RWPE2 (cell line): ENCODE measurements at regions not wholly inside any gene's neighbourhood (a gene's known extent, or its start where the extent isn't known, plus 50 kb on each side); places are given as distances from the start of the nearest gene placed in this dataset.

ENCODE experiments used
- ATAC-seq: fragments of 200-7000 bp; cut with Tn5 transposase; 3 replicates; pipeline ENCODE4 v1.9.1; 2021; ENCODE audit warnings: low read depth
- DNase-seq: peaks from one replicate; pipeline ENCODE4 v3.0.0-alpha.2; 2020; ENCODE audit warnings: low spot score
- H3K27ac ChIP-seq: fragments of 450-650 bp; 2 replicates; pipeline ENCODE4 v1.5.1; 2017; ENCODE audit warnings: mild to moderate bottlenecking; ENCODE audit not compliant: poor library complexity, severe bottlenecking
- H3K27me3 ChIP-seq: fragments of 250-450 bp; sonication (Bioruptor Pico); 2 replicates; pipeline ENCODE4 v1.5.1; 2021; ENCODE audit warnings: mild to moderate bottlenecking, moderate library complexity; ENCODE audit not compliant: insufficient read depth, poor library complexity, severe bottlenecking
- H3K36me3 ChIP-seq: fragments of 250-450 bp; sonication (Bioruptor Pico); 2 replicates; pipeline ENCODE4 v1.5.1; 2020; ENCODE audit warnings: low read depth, mild to moderate bottlenecking, moderate library complexity
- H3K4me1 ChIP-seq: fragments of 250-450 bp; sonication (Bioruptor Pico); 2 replicates; pipeline ENCODE4 v1.5.1; 2021; ENCODE audit warnings: mild to moderate bottlenecking, moderate library complexity; ENCODE audit not compliant: insufficient read depth, poor library complexity, severe bottlenecking
- H3K4me3 ChIP-seq: fragments of 250-450 bp; sonication (Bioruptor Pico); 2 replicates; pipeline ENCODE4 v1.5.1; 2021; ENCODE audit warnings: mild to moderate bottlenecking, moderate library complexity; ENCODE audit not compliant: severe bottlenecking
- H3K9me3 ChIP-seq: fragments of 250-450 bp; sonication (Bioruptor Pico); 2 replicates; pipeline ENCODE4 v1.5.1; 2021; ENCODE audit warnings: mild to moderate bottlenecking, moderate library complexity; ENCODE audit not compliant: severe bottlenecking
- CTCF ChIP-seq: fragments of 450-650 bp; IDR thresholded peaks from one replicate; pipeline ENCODE4 v1.5.1; 2017; ENCODE audit warnings: mild to moderate bottlenecking, moderate library complexity; ENCODE audit not compliant: poor library complexity, severe bottlenecking

GRCh38 chr6:126873351-126873750 lies 245.1 kb upstream of the RSPO3 start:
- ATAC-seq (no peak), DNase-seq (no peak)
- TF ChIP-seq CTCF: no peak
- Histone ChIP-seq H3K27ac (no peak overlapping the region), H3K4me1 (no peaks in the 10 kb centered on the region), H3K27me3 (no peaks in the 10 kb centered on the region), H3K9me3 (no peaks in the 10 kb centered on the region), H3K4me3 (no peak overlapping the region), H3K36me3 (no peaks in the 10 kb centered on the region)

GRCh38 chr6:126873791-126874190 lies 244.7 kb upstream of the RSPO3 start:
- no peak for TF ChIP-seq CTCF
- Histone ChIP-seq H3K4me1 (no peaks in the 10 kb centered on the region), H3K4me3 (no peak overlapping the region), H3K27ac (no peak overlapping the region), H3K36me3 (no peaks in the 10 kb centered on the region), H3K27me3 (no peaks in the 10 kb centered on the region), H3K9me3 (no peaks in the 10 kb centered on the region)
- ATAC-seq (no peak), DNase-seq (no peak)

DNA sequence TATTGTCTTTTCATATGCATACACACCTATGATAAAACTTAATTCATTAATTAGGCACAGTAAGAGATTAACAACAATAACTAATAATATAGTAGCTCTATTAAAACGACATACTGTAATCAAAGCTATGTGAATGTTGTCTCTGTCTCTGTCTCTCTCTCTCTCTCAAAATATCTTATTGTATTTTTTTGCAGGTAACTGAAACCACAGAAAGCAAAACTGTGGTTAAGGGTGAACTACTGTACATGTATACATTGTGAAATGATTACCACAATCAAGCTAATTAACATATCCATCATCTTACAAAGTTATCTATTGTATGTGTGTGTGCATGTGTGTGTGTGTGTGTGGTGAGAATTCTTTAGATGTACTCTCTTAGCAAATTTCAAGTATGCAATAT lies 242.0 kb upstream of the RSPO3 start:
- DNase-seq (no peak), ATAC-seq (no peak)
- Histone ChIP-seq H3K9me3 (no peaks in the 10 kb centered on the region), H3K36me3 (no peaks in the 10 kb centered on the region), H3K27me3 (no peaks in the 10 kb centered on the region), H3K27ac (no peak overlapping the region), H3K4me3 (no peak overlapping the region), H3K4me1 (no peaks in the 10 kb centered on the region)
- no peak for TF ChIP-seq CTCF

DNA sequence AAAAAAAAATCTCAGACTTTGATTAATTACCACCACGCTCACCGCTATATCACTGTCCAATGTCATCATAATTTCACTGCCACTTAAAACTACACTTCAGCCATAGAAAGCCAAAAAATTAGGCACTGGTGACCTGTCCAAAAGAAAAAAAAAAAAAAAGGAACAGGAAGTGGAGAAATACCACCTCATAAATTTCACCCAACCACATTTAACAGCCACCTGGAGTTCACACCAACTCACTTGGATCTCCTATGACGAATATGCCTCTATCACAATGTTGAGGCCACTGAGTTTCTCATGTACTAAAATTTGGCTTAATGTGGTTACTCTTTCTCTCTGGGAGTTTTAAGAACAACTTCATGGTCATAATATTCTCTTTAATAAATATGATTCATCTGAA lies 237.5 kb upstream of the RSPO3 start:
- TF ChIP-seq CTCF: no peak
- Histone ChIP-seq H3K9me3 (no peaks in the 10 kb centered on the region), H3K27me3 (no peaks in the 10 kb centered on the region), H3K4me1 (no peaks in the 10 kb centered on the region), H3K36me3 (no peaks in the 10 kb centered on the region), H3K27ac (no peak overlapping the region), H3K4me3 (no peak overlapping the region)
- ATAC-seq: no peak
- no peak for DNase-seq

DNA sequence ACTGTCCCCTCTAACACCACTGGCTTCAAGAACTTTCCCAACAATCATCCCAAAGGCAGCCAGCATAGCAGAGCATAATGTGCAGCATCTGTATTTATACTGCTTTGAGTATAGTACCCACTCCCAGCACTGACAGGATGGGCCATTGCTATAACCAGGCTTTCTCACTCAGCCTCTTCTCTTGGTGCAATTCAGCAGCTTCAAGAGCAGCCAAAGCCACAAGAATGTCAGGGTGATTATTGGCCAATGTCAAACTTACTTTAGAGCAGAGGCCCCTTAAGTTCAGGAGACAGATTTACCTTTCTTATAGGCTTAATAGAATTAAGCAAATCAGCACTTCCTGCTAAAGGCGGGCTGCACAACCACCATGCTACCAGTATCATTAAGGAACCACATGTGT lies 232.4 kb upstream of the RSPO3 start:
- DNase-seq (no peak), ATAC-seq (peak; percentile 25; the same call in 1 of the 3 replicates)
- no peak for TF ChIP-seq CTCF
- H3K4me3 ChIP-seq: no peak overlapping the region
- no peaks in the 10 kb centered on the region for H3K27me3 ChIP-seq
- H3K9me3 ChIP-seq: no peaks in the 10 kb centered on the region
- H3K36me3 ChIP-seq: no peaks in the 10 kb centered on the region
- no peaks in the 10 kb centered on the region for H3K4me1 ChIP-seq
- H3K27ac ChIP-seq: no peak overlapping the region
